Caco-2 (cell line): ENCODE measurements at regions not wholly inside any gene's neighbourhood (a gene's known extent, or its start where the extent isn't known, plus 50 kb on each side); places are given as distances from the start of the nearest gene placed in this dataset.

Experiments used
- BruUV-seq: library from RNA; stranded (reverse); fragments of 400-500 nt; replicated peaks from 2 replicates; lab custom pipeline; 2021; lab: Mats Ljungman, UMichigan
- CTCF ChIA-PET: fragments of 300-600 bp; sonication (Branson Sonifier 250); formaldehyde crosslinking; loops from one replicate; lab custom pipeline; 2022; ENCODE audit warnings: antibody characterized with exemption; lab: Charles Lee
- POLR2A ChIA-PET: fragments of 300-600 bp; sonication (Branson Sonifier 250); formaldehyde crosslinking; loops from one replicate; lab custom pipeline; 2022; ENCODE audit warnings: antibody characterized with exemption; lab: Charles Lee
- DNase-seq, 2 experiments: peaks; one replicate each; pipeline versions ENCODE4 v3.0.0 to v3.0.0-alpha.2; 2020 to 2022
- H3K27me3 ChIP-seq: replicated peaks from 2 replicates; pipeline ENCODE4 v1.6.0; 2011; ENCODE audit warnings: low read length; ENCODE audit not compliant: control insufficient read depth, insufficient read depth
- H3K36me3 ChIP-seq: 2 replicates; pipeline ENCODE4 v1.5.1; 2011; ENCODE audit warnings: low read length; ENCODE audit not compliant: control insufficient read depth, insufficient read depth
- H3K4me1 ChIP-seq: fragments of 250-450 bp; sonication (Bioruptor Pico); 2 replicates; pipeline ENCODE4 v1.5.1; 2020; ENCODE audit warnings: mild to moderate bottlenecking
- H3K4me3 ChIP-seq: 2 replicates; pipeline ENCODE4 v1.5.1; 2011; ENCODE audit warnings: low read depth, mild to moderate bottlenecking, control low read depth, low read length
- H3K9me3 ChIP-seq: fragments of 250-450 bp; sonication (Bioruptor Pico); 2 replicates; pipeline ENCODE4 v1.5.1; 2020; ENCODE audit warnings: mild to moderate bottlenecking, moderate library complexity
- H3K27ac Mint-ChIP-seq: one replicate; pipeline ENCODE4 v1.8.0; 2022; ENCODE audit warnings: mixed read lengths; ENCODE audit not compliant: unreplicated experiment
- H3K27me3 Mint-ChIP-seq: one replicate; pipeline ENCODE4 v1.8.0; 2022; ENCODE audit warnings: mixed read lengths; ENCODE audit not compliant: insufficient read depth, unreplicated experiment
- H3K36me3 Mint-ChIP-seq: one replicate; pipeline ENCODE4 v1.8.0; 2022; ENCODE audit warnings: mild to moderate bottlenecking, mixed read lengths; ENCODE audit not compliant: insufficient read depth, unreplicated experiment
- H3K4me1 Mint-ChIP-seq: one replicate; pipeline ENCODE4 v1.8.0; 2022; ENCODE audit warnings: low read depth, mixed read lengths; ENCODE audit not compliant: unreplicated experiment
- H3K4me3 Mint-ChIP-seq: one replicate; pipeline ENCODE4 v1.8.0; 2022; ENCODE audit warnings: mild to moderate bottlenecking, moderate library complexity, mixed read lengths; ENCODE audit not compliant: unreplicated experiment
- H3K9me3 Mint-ChIP-seq: one replicate; pipeline ENCODE4 v1.8.0; 2022; ENCODE audit warnings: mixed read lengths; ENCODE audit not compliant: unreplicated experiment
- CTCF ChIP-seq, 2 experiments: fragments of 200-600 bp in 1 of 2; IDR thresholded peaks; 1 replicate in 1 of 2; 2 replicates in 1 of 2; pipeline versions ENCODE4 v1.5.1 to v1.8.0; 2011 to 2022; ENCODE audit warnings: antibody characterized with exemption in 1 of 2, control low read depth in 1 of 2, inconsistent platforms in 1 of 2, low read depth in 1 of 2, low read length in 1 of 2, mild to moderate bottlenecking in 1 of 2, moderate library complexity in 1 of 2; ENCODE audit not compliant: insufficient read depth in 1 of 2, severe bottlenecking in 1 of 2, unreplicated experiment in 1 of 2
- intact Hi-C: fragments of 100-400 bp; cut with micrococcal nuclease; formaldehyde crosslinking; loops from one replicate; pipeline ENCODE4 v1.10.0; 2022; ENCODE audit not compliant: unreplicated experiment

DNA sequence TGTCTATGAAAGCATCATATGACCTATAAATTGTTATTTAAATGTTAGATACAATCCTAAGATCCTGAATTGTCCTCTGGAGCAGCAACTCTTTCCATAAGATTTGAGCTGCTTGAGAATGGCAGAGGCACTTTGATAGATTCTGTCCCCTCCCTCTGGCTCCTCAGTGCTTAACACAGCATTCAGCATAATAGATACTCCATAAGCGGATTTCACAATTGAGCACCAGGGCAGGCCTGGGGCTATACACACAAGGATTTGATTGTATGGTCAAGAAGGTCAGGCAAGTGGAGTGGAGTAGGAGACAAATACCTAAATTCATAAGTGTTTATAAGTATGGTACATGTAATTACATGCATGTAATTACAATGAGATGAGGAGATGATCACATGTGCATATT, 96.3 kb downstream of the FOXD1 start:
- ChIA-PET CTCF (no interaction called here), POLR2A (no interaction called here)
- Mint-ChIP-seq H3K27ac (no peak overlapping the region), H3K9me3 (peaks cover 9% of the 10 kb centered on the region), H3K4me1 (no peaks in the 10 kb centered on the region), H3K27me3 (peaks cover 5% of the 10 kb centered on the region), H3K36me3 (no peaks in the 10 kb centered on the region), H3K4me3 (no peak overlapping the region)
- DNase-seq: no peak
- H3K36me3 ChIP-seq: no peaks in the 10 kb centered on the region
- H3K27me3 ChIP-seq: no peaks in the 10 kb centered on the region; the same call in 1 of the 2 replicates
- H3K4me1 ChIP-seq: no peaks in the 10 kb centered on the region
- BruUV-seq: no TSS peak
- no peak overlapping the region for H3K4me3 ChIP-seq
- no peak for TF ChIP-seq CTCF (IDR thresholded peaks at IDR 0.05; ENCODE audit: insufficient read depth in 1 of 2, low read depth in 1 of 2, low read length in 1 of 2, severe bottlenecking in 1 of 2, unreplicated experiment in 1 of 2)
- intact Hi-C loops: no loop called here
- peaks cover 7% of the 10 kb centered on the region; the same call in 1 of the 2 replicates for H3K9me3 ChIP-seq

GRCh38 chr5:73351593-73351992, 97.0 kb downstream of the FOXD1 start:
- H3K4me3 Mint-ChIP-seq: no peak overlapping the region

GRCh38 chr5:73346878-73347408, 101.6 kb downstream of the FOXD1 start:
- H3K4me3 ChIP-seq: no peak overlapping the region
- Mint-ChIP-seq H3K36me3 (no peaks in the 10 kb centered on the region), H3K9me3 (peaks cover 29% of the 10 kb centered on the region), H3K27me3 (peaks cover 7% of the 10 kb centered on the region), H3K4me1 (no peaks in the 10 kb centered on the region), H3K4me3 (no peak overlapping the region), H3K27ac (no peak overlapping the region)
- H3K4me1 ChIP-seq: no peaks in the 10 kb centered on the region
- intact Hi-C loops: no loop called here
- DNase-seq: no peak
- ChIA-PET CTCF (no interaction called here), POLR2A (no interaction called here)
- no TSS peak for BruUV-seq
- no peaks in the 10 kb centered on the region; the same call in 1 of the 2 replicates for H3K27me3 ChIP-seq
- no peaks in the 10 kb centered on the region; the same call in 1 of the 2 replicates for H3K36me3 ChIP-seq
- H3K9me3 ChIP-seq: peaks cover 17% of the 10 kb centered on the region
- no peak for TF ChIP-seq CTCF (IDR thresholded peaks at IDR 0.05; ENCODE audit: insufficient read depth in 1 of 2, low read depth in 1 of 2, low read length in 1 of 2, severe bottlenecking in 1 of 2, unreplicated experiment in 1 of 2)

More at GRCh38 chr5:73351593-73351992, 97.0 kb downstream of the FOXD1 start:
- ChIA-PET POLR2A (no interaction called here), CTCF (no interaction called here)
- no peak for TF ChIP-seq CTCF (IDR thresholded peaks at IDR 0.05; ENCODE audit: insufficient read depth in 1 of 2, low read depth in 1 of 2, low read length in 1 of 2, severe bottlenecking in 1 of 2, unreplicated experiment in 1 of 2)
- intact Hi-C loops: no loop called here
- Histone ChIP-seq H3K27me3 (no peaks in the 10 kb centered on the region; the same call in 1 of the 2 replicates), H3K4me1 (no peaks in the 10 kb centered on the region), H3K9me3 (peaks cover 13% of the 10 kb centered on the region), H3K36me3 (no peaks in the 10 kb centered on the region), H3K4me3 (no peak overlapping the region)
- Mint-ChIP-seq H3K27me3 (peaks cover 4% of the 10 kb centered on the region), H3K9me3 (peaks cover 15% of the 10 kb centered on the region), H3K4me1 (no peaks in the 10 kb centered on the region), H3K36me3 (no peaks in the 10 kb centered on the region), H3K27ac (no peak overlapping the region)
- BruUV-seq: no TSS peak
- no peak for DNase-seq
